Amygdala (tissue), 56 donors: ENCODE measurements at regions not wholly inside any gene's neighbourhood (a gene's known extent, or its start where the extent isn't known, plus 50 kb on each side); places are given as distances from the start of the nearest gene placed in this dataset.

Source experiments
- DNase-seq, 56 donors: peaks; one replicate each; lab custom pipeline; 2025; lab: John Stamatoyannopoulos, UW

GRCh38 chr16:5858180-5858579 lies 760.6 kb upstream of the EEF2KMT start:
- no peak for DNase-seq

- DNase-seq, result no peak
Measured at GRCh38 chr16:5854027-5854426, 756.4 kb upstream of the EEF2KMT start.

- DNase-seq, result no peak
Measured at GRCh38 chr16:5852151-5852550, 754.6 kb upstream of the EEF2KMT start.

GRCh38 chr16:5851393-5851982 lies 753.9 kb upstream of the EEF2KMT start:
- DNase-seq, result no peak

DNA sequence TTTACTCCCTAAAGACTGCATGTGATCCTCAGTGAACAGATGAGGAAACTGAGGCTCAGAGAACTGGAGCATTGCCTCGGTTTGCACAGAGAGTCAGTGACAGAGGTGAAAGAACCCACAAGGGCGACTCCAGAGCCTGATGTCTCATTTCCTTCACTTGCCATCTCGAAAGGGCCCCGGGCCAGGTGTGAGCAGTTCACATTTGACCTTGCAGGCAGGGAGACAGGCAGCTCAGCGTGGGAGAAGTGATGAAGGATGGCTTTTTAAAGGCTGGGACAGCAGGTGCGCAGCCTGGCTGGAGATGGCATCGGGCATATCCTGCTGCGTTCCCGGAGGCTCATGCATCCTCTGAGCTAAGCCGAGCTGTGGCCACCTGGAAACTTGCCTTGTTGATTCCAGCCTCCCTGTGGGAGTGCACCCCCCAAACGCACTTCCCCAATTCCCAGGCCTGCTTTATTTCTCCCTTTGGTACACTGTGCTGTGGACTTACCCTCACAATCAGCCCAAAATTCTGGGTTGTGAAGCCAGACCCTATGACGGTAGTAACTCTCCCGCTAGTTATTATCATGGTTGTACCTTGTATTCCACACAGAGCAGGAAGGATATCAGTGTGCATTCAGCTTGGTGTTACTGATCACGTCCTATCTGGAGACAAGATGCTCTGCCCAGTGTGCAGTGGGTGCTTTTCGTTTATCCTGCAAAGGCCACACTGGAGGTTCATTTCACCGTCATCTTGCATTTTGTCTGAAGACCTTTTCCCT lies 753.2 kb upstream of the EEF2KMT start:
- no peak for DNase-seq

- DNase-seq, result no peak
Measured at GRCh38 chr16:5845046-5845445, 747.5 kb upstream of the EEF2KMT start.

GRCh38 chr16:5841974-5842373 lies 744.4 kb upstream of the EEF2KMT start:
- no peak for DNase-seq

GRCh38 chr16:5838725-5839124 lies 741.1 kb upstream of the EEF2KMT start:
- no peak for DNase-seq

DNA sequence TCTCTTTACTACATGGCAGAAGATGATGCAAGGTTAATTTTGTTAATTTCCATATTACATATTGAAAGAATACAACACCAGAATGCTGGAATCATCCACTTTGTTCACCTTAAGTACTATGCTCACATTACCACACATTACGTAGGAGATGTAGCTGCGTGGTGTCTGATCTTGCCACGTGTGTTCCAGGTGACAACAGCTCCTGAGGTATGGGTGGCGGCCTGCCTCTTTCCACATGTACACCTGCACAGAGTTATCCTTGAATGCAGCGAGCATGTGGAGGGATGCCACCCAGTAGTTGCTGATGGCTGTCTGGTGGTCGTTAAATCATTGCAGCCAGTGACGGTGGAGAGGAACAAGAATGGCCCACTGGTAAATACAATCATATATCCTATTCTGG lies 740.5 kb upstream of the EEF2KMT start:
- DNase-seq, result no peak

DNA sequence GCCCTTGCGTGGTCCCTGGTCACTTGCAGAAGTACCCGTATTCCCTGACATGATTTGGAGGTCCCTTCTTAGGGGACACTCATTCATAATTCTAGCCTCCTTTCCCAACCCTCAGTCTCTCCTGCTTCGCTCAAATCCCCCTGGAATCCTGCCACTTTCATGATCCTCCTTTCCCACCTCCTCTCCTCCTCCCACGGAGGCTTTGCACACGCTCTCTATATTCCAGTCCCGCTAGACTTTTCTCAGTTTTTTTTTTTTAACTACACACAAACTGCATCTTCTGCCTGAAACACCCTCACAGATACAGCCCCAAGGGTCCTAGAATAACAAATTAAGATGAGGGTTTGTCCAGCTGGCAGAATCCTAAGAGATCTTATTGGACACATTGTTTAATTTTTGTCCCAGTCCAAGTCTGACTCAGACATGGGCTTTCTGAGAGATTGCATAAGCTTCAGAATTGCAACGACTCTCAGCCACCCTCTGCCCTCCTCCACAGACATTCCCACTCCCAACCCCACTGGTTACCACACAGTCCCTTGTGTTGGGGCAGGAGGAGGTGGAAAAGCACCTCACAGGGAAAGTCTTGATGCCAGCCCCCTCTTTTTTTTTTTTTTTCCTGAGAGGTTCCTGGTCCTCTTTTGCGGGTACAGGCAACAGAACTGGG lies 739.5 kb upstream of the EEF2KMT start:
- DNase-seq, result peak in 7 of 56 donors; percentile 2 to 30 (median 5)

GRCh38 chr16:5835876-5836275 lies 738.3 kb upstream of the EEF2KMT start:
- no peak for DNase-seq

GRCh38 chr16:5826332-5826731 lies 728.7 kb upstream of the EEF2KMT start:
- no peak for DNase-seq

- no peak for DNase-seq
Measured at GRCh38 chr16:5820472-5820871, 722.9 kb upstream of the EEF2KMT start.

GRCh38 chr16:5815570-5816237 lies 718.1 kb upstream of the EEF2KMT start:
- DNase-seq, result no peak

- no peak for DNase-seq
Measured at GRCh38 chr16:5801396-5801795, 703.8 kb upstream of the EEF2KMT start.

DNA sequence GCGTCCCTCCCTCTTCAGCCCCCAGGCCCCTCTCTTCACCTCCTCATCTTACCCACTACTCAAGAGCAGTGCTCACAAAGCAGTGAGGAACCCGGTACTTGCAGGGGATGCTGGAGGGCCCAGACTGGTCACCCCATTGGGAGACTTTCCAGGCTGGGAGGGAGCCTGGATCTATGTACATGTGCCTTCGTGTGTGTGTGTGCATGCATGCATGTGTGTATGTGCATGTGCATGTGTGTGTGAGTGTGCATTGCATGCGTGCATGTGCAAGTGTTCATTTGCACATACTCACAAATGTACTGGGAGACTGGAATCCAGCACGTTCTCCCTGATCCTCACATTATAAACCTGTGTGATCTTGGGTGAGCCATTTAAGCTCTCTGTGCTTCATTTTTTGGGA lies 696.0 kb upstream of the EEF2KMT start:
- DNase-seq, result no peak

DNA sequence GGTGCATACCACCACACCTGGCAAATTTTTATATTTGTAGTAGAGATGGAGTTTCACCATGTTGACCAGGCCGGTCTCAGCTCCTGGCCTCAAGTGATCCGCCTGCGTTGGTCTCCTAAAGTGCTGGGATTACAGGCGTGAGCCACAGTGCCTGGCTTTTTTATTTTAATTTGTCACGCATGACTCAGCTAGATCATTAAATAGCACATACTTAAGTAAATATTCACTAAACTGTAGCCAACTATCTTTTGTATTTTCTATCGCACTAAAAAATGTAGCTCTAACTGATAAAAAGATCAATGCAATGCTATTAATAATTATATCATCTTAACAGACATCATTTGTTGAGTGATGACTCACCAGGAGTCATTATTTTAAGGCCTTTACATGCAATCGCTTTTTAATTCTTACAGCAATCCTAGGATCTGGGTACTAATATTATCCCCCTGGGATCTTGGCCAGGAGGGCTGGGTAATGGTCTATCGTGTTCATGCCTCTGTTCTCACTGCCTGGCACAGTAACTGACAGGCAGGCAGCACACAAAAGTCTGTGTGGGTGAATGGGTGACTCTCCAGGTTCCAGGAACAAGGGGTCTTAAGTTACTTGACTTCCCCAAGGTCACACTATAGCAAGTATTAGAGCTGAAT lies 693.5 kb upstream of the EEF2KMT start:
- no peak for DNase-seq

DNA sequence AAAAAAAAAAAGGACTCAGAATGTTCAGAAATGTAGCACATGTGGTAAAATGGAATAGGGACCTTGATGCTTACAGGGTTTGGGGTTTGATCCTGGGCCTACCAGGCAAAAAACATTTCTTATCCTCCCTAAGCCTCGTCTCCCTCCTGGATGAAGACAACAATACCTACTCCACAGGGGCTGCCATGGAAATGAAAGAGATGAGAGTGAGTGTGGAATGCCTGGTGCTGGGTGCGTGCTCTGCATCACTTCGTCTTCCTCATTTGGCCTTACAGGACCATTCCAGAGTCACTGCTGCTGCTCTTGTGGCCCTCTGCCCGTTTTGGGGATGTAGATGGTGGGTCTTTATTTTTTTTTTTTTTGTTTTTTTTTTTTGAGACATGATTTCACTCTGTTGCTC lies 692.9 kb upstream of the EEF2KMT start:
- no peak for DNase-seq

DNA sequence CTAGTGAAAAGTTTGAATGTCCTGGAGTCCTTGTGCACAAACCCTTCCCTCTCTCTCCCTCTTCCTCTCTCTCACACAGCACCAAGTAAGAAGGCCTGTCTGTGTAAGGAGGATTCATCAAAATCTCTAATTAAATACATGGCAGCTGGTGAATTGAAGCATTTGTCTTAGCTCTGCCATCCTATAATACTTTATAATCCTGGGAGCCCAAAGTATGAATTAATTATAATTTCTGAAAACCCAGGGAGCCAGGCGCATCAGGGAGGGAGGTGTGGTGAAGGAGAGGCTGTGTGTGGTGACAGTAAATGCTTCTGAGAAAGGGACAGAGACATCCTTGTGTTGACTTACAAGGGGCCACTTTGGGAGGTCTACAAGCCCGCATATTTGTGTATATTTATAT lies 691.4 kb upstream of the EEF2KMT start:
- no peak for DNase-seq

DNA sequence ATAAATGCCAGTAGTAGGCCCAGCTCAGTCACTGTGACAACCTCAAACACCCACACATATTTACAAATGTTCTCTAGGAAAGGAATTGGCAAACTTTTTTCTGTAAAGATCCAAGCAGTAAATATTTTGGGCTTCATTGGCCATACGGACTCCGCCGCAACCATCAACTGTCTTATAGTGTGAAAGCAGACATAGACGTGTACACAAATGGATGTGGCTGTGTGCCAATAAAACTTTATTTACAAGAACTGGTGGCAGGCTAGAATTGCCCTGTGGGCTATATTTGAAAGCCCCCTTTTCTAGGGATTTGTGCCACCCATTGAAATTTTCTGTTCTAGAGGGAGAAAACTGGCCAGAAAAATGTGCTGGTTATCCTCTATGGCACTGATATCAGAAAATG lies 683.8 kb upstream of the EEF2KMT start:
- no peak for DNase-seq

DNA sequence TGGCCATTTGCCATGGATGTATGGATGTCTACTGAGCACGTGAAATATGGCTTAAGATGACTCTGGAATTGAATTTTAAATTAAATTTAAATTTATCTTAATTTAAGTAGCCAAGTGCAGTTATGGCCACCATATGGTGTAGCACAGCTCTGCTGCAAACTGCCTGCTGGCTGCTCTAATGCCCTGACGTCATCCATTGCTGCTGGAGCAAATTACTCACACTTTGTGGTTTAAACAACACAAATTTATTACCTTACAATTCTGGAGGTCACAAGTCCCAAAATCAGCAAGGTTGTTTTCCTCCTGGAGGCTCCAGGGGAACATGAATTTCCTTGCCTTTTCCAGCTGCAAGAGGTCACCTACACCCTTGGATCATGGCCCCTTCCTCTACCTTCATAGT lies 679.3 kb upstream of the EEF2KMT start:
- DNase-seq, result no peak
